ENCODE measurements at regions not wholly inside any gene's neighbourhood (a gene's known extent, or its start where the extent isn't known, plus 50 kb on each side); places are given as distances from the start of the nearest gene placed in this dataset.

DNA sequence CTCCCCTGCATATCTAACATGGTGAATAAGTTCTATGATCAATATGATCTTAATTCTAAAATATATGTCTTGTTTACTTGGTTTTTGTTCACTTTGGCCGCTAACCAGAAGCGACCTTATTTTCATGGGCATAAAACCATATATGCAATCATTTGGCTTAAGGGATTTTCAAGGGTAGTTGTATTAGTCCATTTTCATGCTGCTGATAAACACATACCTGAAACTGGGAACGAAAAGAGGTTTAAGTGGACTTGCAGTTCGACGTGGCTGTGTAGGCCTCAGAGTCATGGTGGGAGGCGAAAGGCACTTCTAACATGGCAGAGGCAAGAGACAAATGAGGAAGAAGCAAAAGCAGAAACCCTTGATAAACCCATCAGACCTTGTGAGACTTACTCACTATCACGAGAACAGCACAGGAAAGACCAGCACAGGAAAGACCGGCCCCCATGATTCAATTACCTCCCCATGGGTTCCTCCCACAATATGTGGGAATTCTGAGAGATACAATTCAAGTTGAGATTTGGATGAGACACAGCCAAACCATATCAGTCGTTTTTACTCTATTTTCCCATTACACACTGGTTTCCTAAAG lies 114.3 kb upstream of the CPEB2 start:
- H3K27ac ChIP-seq (ENCODE audit: low read length) = no peak overlapping the region
- H3K4me1 ChIP-seq (ENCODE audit: control insufficient read depth, insufficient read depth, low read length) = no peaks in the 10 kb centered on the region
- 93% methylated on average over 5 of the region's 9 CpGs for WGBS (ENCODE audit: insufficient coverage, low lambda C conversion rate)
- no peaks in the 10 kb centered on the region for H3K27me3 ChIP-seq (ENCODE audit: control insufficient read depth, insufficient read depth, low read length)
- no peaks in the 10 kb centered on the region for H3K9me3 ChIP-seq (ENCODE audit: control insufficient read depth, low read depth, low read length)
- no peak for DNase-seq
- H3K36me3 ChIP-seq (ENCODE audit: control insufficient read depth, insufficient read depth, low read length) = no peaks in the 10 kb centered on the region
- H3K4me3 ChIP-seq (ENCODE audit: low read length) = no peak overlapping the region

GRCh38 chr4:14888790-14889572 lies 113.3 kb upstream of the CPEB2 start:
- WGBS (ENCODE audit: insufficient coverage, low lambda C conversion rate) = 83% methylated on average over 2 of the region's 4 CpGs

GRCh38 chr4:14892563-14892962 lies 109.7 kb upstream of the CPEB2 start:
- Histone ChIP-seq H3K27ac (ENCODE audit: low read length) (no peak overlapping the region), H3K9me3 (ENCODE audit: control insufficient read depth, low read depth, low read length) (no peaks in the 10 kb centered on the region), H3K4me3 (ENCODE audit: low read length) (no peak overlapping the region), H3K36me3 (ENCODE audit: control insufficient read depth, insufficient read depth, low read length) (no peaks in the 10 kb centered on the region), H3K4me1 (ENCODE audit: control insufficient read depth, insufficient read depth, low read length) (no peaks in the 10 kb centered on the region), H3K27me3 (ENCODE audit: control insufficient read depth, insufficient read depth, low read length) (no peaks in the 10 kb centered on the region)
- no CpG with 5 or more reads among the region's 3 CpGs for WGBS (ENCODE audit: insufficient coverage, low lambda C conversion rate)
- no peak for DNase-seq

More at GRCh38 chr4:14888790-14889572, 113.3 kb upstream of the CPEB2 start:
- DNase-seq = no peak
- H3K4me3 ChIP-seq (ENCODE audit: low read length) = no peak overlapping the region
- H3K4me1 ChIP-seq (ENCODE audit: control insufficient read depth, insufficient read depth, low read length) = no peaks in the 10 kb centered on the region
- no peaks in the 10 kb centered on the region for H3K9me3 ChIP-seq (ENCODE audit: control insufficient read depth, low read depth, low read length)
- H3K36me3 ChIP-seq (ENCODE audit: control insufficient read depth, insufficient read depth, low read length) = no peaks in the 10 kb centered on the region
- no peaks in the 10 kb centered on the region for H3K27me3 ChIP-seq (ENCODE audit: control insufficient read depth, insufficient read depth, low read length)
- H3K27ac ChIP-seq (ENCODE audit: low read length) = no peak overlapping the region

DNA sequence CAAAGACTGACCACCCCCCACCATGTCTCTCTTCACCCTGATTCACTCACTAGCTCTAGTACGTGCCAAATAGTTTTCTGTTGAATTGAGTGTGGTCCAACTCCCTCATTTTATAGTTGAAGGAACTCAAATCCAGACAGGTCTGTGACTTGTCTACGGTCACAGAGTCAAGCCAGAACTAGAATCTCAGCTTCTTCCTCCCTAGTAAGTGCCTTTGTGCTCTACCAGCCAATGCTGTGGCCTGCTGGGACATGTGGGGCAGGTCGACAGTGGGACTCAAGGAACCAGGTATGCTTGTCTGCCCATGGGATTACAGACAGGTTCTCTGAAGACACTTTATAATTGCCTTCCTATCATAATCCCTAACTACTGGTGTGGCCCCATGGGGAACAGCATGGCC lies 108.6 kb upstream of the CPEB2 start:
- Histone ChIP-seq H3K9me3 (ENCODE audit: control insufficient read depth, low read depth, low read length) (no peaks in the 10 kb centered on the region), H3K27ac (ENCODE audit: low read length) (no peak overlapping the region), H3K36me3 (ENCODE audit: control insufficient read depth, insufficient read depth, low read length) (no peaks in the 10 kb centered on the region), H3K27me3 (ENCODE audit: control insufficient read depth, insufficient read depth, low read length) (no peaks in the 10 kb centered on the region), H3K4me1 (ENCODE audit: control insufficient read depth, insufficient read depth, low read length) (no peaks in the 10 kb centered on the region), H3K4me3 (ENCODE audit: low read length) (no peak overlapping the region)
- no CpG with 5 or more reads among the region's 3 CpGs for WGBS (ENCODE audit: insufficient coverage, low lambda C conversion rate)
- DNase-seq = no peak

- no peaks in the 10 kb centered on the region for H3K27me3 ChIP-seq (ENCODE audit: control insufficient read depth, insufficient read depth, low read length)
- no peaks in the 10 kb centered on the region for H3K9me3 ChIP-seq (ENCODE audit: control insufficient read depth, low read depth, low read length)
- no peak for DNase-seq
- H3K36me3 ChIP-seq (ENCODE audit: control insufficient read depth, insufficient read depth, low read length) = no peaks in the 10 kb centered on the region
- no peaks in the 10 kb centered on the region for H3K4me1 ChIP-seq (ENCODE audit: control insufficient read depth, insufficient read depth, low read length)
- WGBS (ENCODE audit: insufficient coverage, low lambda C conversion rate) = no CpG with 5 or more reads among the region's 1 CpG
- H3K4me3 ChIP-seq (ENCODE audit: low read length) = no peak overlapping the region
- H3K27ac ChIP-seq (ENCODE audit: low read length) = no peak overlapping the region
Observed at GRCh38 chr4:14894392-14895292, 107.6 kb upstream of the CPEB2 start.

DNA sequence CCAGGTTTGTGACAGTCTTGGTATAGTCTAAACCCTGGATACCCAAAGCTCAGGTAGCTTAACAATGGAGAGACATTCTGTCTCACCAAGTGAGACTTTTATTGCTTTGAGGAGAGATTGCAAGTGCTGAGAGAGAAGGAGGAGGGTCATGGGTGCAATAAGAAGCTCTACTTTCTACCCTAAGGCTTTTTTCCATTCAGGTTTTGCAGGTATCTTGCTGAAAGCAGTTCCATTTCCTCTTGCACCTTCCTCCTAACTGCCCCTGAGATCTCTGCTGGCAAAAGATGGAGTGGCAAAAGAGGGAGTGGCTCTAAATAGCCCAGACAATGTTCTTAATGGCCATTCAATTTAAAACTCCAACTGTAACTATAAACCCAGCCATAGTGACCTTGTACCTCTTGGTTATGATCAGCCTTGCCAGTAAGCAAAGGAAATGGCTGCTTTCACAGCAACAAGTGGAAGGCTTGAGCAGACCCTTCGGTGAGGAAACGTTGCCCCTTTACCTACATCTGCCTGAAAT lies 105.6 kb upstream of the CPEB2 start:
- no peak for DNase-seq
- Histone ChIP-seq H3K4me1 (ENCODE audit: control insufficient read depth, insufficient read depth, low read length) (no peaks in the 10 kb centered on the region), H3K36me3 (ENCODE audit: control insufficient read depth, insufficient read depth, low read length) (no peaks in the 10 kb centered on the region), H3K27me3 (ENCODE audit: control insufficient read depth, insufficient read depth, low read length) (no peaks in the 10 kb centered on the region), H3K9me3 (ENCODE audit: control insufficient read depth, low read depth, low read length) (no peaks in the 10 kb centered on the region), H3K27ac (ENCODE audit: low read length) (no peak overlapping the region), H3K4me3 (ENCODE audit: low read length) (no peak overlapping the region)
- WGBS (ENCODE audit: insufficient coverage, low lambda C conversion rate) = 100% methylated on average over 2 of the region's 2 CpGs

DNA sequence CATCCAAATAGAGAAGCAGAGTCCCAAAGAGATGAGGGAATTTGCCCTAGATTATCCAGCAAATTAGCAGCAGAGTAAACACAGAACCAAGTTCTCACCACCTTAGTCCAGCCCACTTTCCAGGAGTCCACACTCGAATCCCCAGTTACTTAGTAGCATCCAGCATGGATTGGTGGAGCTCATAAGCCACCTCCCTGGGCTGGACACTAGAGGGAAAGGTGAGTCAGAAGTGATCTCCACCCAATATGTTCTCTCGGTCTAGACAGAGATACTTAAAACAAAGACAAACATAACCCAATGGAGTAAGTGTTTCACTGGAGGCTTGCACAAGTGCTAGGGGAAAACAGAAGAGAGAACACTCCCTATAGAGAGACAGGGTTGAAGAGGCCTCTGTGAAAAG lies 105.1 kb upstream of the CPEB2 start:
- no peak overlapping the region for H3K27ac ChIP-seq (ENCODE audit: low read length)
- 71% methylated on average over 1 of the region's 2 CpGs for WGBS (ENCODE audit: insufficient coverage, low lambda C conversion rate)
- H3K36me3 ChIP-seq (ENCODE audit: control insufficient read depth, insufficient read depth, low read length) = no peaks in the 10 kb centered on the region
- H3K4me1 ChIP-seq (ENCODE audit: control insufficient read depth, insufficient read depth, low read length) = no peaks in the 10 kb centered on the region
- H3K4me3 ChIP-seq (ENCODE audit: low read length) = no peak overlapping the region
- no peak for DNase-seq
- H3K9me3 ChIP-seq (ENCODE audit: control insufficient read depth, low read depth, low read length) = no peaks in the 10 kb centered on the region
- no peaks in the 10 kb centered on the region for H3K27me3 ChIP-seq (ENCODE audit: control insufficient read depth, insufficient read depth, low read length)

DNA sequence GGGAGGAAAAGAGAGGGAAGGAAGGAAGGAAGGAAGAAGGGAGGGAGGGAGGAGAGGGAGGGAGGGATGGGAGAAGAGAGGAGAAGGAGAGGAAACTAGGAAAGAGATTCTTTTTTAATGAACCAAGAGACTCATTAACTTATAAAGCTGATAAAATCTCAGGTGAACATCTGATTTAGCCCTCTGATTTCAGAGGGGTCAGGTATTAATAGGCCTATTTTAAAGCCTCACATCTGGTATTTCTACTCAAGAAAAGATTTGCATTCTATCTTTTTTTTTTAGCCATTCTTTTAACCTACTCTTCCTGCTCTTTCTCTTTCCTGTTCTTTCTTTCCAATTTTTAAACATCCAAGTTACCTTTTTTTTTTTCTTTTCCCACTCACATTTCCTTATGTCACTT lies 103.3 kb upstream of the CPEB2 start:
- DNase-seq = no peak
- H3K27me3 ChIP-seq (ENCODE audit: control insufficient read depth, insufficient read depth, low read length) = no peaks in the 10 kb centered on the region
- H3K9me3 ChIP-seq (ENCODE audit: control insufficient read depth, low read depth, low read length) = no peaks in the 10 kb centered on the region
- H3K4me3 ChIP-seq (ENCODE audit: low read length) = no peak overlapping the region
- H3K27ac ChIP-seq (ENCODE audit: low read length) = no peak overlapping the region
- H3K36me3 ChIP-seq (ENCODE audit: control insufficient read depth, insufficient read depth, low read length) = no peaks in the 10 kb centered on the region
- H3K4me1 ChIP-seq (ENCODE audit: control insufficient read depth, insufficient read depth, low read length) = no peaks in the 10 kb centered on the region

DNA sequence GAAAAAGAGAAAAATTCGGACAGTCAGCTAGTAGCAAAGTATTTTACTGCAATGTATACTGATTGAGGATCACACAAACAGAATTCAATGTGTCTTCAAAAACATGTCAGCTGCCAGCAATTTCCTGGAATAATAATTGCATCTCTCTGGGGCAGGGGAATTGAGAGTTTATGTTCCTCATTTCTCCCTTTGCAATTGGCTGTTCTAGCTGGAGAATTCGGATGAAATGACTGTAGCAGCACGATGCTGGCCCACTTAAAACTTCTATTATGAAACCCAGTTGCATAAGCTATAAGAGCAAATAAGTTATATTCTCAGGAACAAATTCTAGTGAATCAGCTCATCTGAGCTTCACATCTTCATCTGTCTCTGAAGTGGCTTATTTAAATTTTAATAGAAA lies 99.9 kb upstream of the CPEB2 start:
- Histone ChIP-seq H3K4me3 (ENCODE audit: low read length) (no peak overlapping the region), H3K36me3 (ENCODE audit: control insufficient read depth, insufficient read depth, low read length) (no peaks in the 10 kb centered on the region), H3K27ac (ENCODE audit: low read length) (no peak overlapping the region), H3K9me3 (ENCODE audit: control insufficient read depth, low read depth, low read length) (no peaks in the 10 kb centered on the region), H3K4me1 (ENCODE audit: control insufficient read depth, insufficient read depth, low read length) (no peaks in the 10 kb centered on the region), H3K27me3 (ENCODE audit: control insufficient read depth, insufficient read depth, low read length) (no peaks in the 10 kb centered on the region)
- no peak for DNase-seq
- WGBS (ENCODE audit: insufficient coverage, low lambda C conversion rate) = 100% methylated on average over 1 of the region's 3 CpGs

- H3K36me3 ChIP-seq (ENCODE audit: control insufficient read depth, insufficient read depth, low read length) = no peaks in the 10 kb centered on the region
- H3K27me3 ChIP-seq (ENCODE audit: control insufficient read depth, insufficient read depth, low read length) = no peaks in the 10 kb centered on the region
- no peaks in the 10 kb centered on the region for H3K9me3 ChIP-seq (ENCODE audit: control insufficient read depth, low read depth, low read length)
- no peak overlapping the region for H3K4me3 ChIP-seq (ENCODE audit: low read length)
- no CpG with 5 or more reads among the region's 2 CpGs for WGBS (ENCODE audit: insufficient coverage, low lambda C conversion rate)
- H3K4me1 ChIP-seq (ENCODE audit: control insufficient read depth, insufficient read depth, low read length) = no peaks in the 10 kb centered on the region
- DNase-seq = no peak
- no peak overlapping the region for H3K27ac ChIP-seq (ENCODE audit: low read length)
Observed at GRCh38 chr4:14903321-14903720, 99.0 kb upstream of the CPEB2 start.
